Endothelial cell of umbilical vein (primary cell): ENCODE measurements at regions not wholly inside any gene's neighbourhood (a gene's known extent, or its start where the extent isn't known, plus 50 kb on each side); places are given as distances from the start of the nearest gene placed in this dataset.
"Not testable (repeated sequence)": the region's sequence is repeated elsewhere in the genome, so short reads cannot be mapped to it uniquely, and the experiment has no call there.

Experiments
- BruUV-seq: library from RNA; stranded (reverse); fragments of 400-500 nt; replicated peaks from 2 replicates; lab custom pipeline; 2021; lab: Mats Ljungman, UMichigan
- CTCF ChIA-PET: fragments of 300-600, 350-600 bp; sonication (Branson Sonifier 250); formaldehyde crosslinking; loops from one replicate; lab custom pipeline; 2021; ENCODE audit warnings: antibody characterized with exemption, inconsistent platforms; lab: Charles Lee
- POLR2A ChIA-PET: fragments of 300-600, 350-600 bp; sonication (Branson Sonifier 250); formaldehyde crosslinking; loops from one replicate; lab custom pipeline; 2021; ENCODE audit warnings: antibody characterized with exemption, inconsistent platforms; lab: Charles Lee
- DNase-seq: peaks from one replicate; pipeline ENCODE4 v3.0.0-alpha.2; 2011; ENCODE audit warnings: low read depth, low spot score
- FAIRE-seq: peaks from 2 replicates; lab custom pipeline; 2011; peaks lifted over from hg19 to GRCh38; lab: Jason Lieb, UNC
- H2AFZ ChIP-seq: 2 replicates; pipeline ENCODE4 v1.6.0; 2012; ENCODE audit warnings: low read depth, low read length, control low read depth, inconsistent platforms
- H3K27ac ChIP-seq: 2 replicates; pipeline ENCODE4 v1.5.1; 2011; ENCODE audit warnings: low read depth, mild to moderate bottlenecking, control low read depth, low read length, moderate library complexity; ENCODE audit not compliant: insufficient read depth
- H3K27me3 ChIP-seq, 2 experiments: 2 replicates each; pipeline versions ENCODE4 v1.6.0 to v1.6.1; 2011; ENCODE audit warnings: low read length in 2 of 2, mixed read lengths in 1 of 2; ENCODE audit not compliant: control insufficient read depth in 2 of 2, insufficient read depth in 2 of 2
- H3K36me3 ChIP-seq, 2 experiments: 2 replicates in 1 of 2; 3 replicates in 1 of 2; pipeline ENCODE4 v1.5.1; 2011; ENCODE audit warnings: low read length in 2 of 2, mild to moderate bottlenecking in 1 of 2, moderate library complexity in 1 of 2; ENCODE audit not compliant: control insufficient read depth in 2 of 2, insufficient read depth in 2 of 2; ENCODE audit errors: extremely low read depth in 1 of 2
- H3K4me1 ChIP-seq: 3 replicates; pipeline ENCODE4 v1.5.1; 2011; ENCODE audit warnings: mild to moderate bottlenecking, low read length; ENCODE audit not compliant: control insufficient read depth, insufficient read depth; ENCODE audit errors: extremely low read depth
- H3K4me2 ChIP-seq: 2 replicates; pipeline ENCODE4 v1.6.1; 2011; ENCODE audit warnings: low read length, control low read depth, mixed read lengths; ENCODE audit not compliant: insufficient read depth
- H3K4me3 ChIP-seq, 3 experiments: fragments of 200-600 bp in 1 of 3; sonication (generic), shearing (Covaris generic) in 1 of 3; replicated peaks in 1 of 3; 2 replicates each; pipeline ENCODE4 v1.5.1; 2011 to 2016; ENCODE audit warnings: control low read depth in 3 of 3, low read length in 3 of 3, mild to moderate bottlenecking in 2 of 3, inconsistent platforms in 1 of 3, low read depth in 1 of 3, moderate library complexity in 1 of 3; ENCODE audit not compliant: insufficient read depth in 1 of 3
- H3K79me2 ChIP-seq: 2 replicates; pipeline ENCODE4 v1.6.0; 2012; ENCODE audit warnings: low read length, inconsistent platforms; ENCODE audit not compliant: control insufficient read depth, insufficient read depth
- H3K9ac ChIP-seq: replicated peaks from 2 replicates; pipeline ENCODE3; 2011; ENCODE audit warnings: low read length, control low read depth; ENCODE audit not compliant: insufficient read depth; ENCODE audit errors: extremely low read depth
- H3K9me1 ChIP-seq: replicated peaks from 3 replicates; pipeline ENCODE4 v1.6.0; 2011; ENCODE audit warnings: mild to moderate bottlenecking, low read length; ENCODE audit not compliant: control insufficient read depth, insufficient read depth; ENCODE audit errors: extremely low read depth
- H3K9me3 ChIP-seq: replicated peaks from 2 replicates; pipeline ENCODE4 v1.5.1; 2012; ENCODE audit warnings: low read length, inconsistent platforms; ENCODE audit not compliant: control insufficient read depth, insufficient read depth
- H4K20me1 ChIP-seq: replicated peaks from 2 replicates; pipeline ENCODE3; 2011; ENCODE audit warnings: mild to moderate bottlenecking, low read length; ENCODE audit not compliant: control insufficient read depth, insufficient read depth; ENCODE audit errors: extremely low read depth
- CTCF ChIP-seq, 2 donors: IDR thresholded peaks; 1 replicate in 1 of 2; 2 replicates in 1 of 2; pipeline ENCODE4 v1.5.1; 2011; ENCODE audit warnings: low read length in 2 of 2, mild to moderate bottlenecking in 2 of 2, moderate library complexity in 2 of 2, control low read depth in 1 of 2, inconsistent platforms in 1 of 2, low read depth in 1 of 2; ENCODE audit not compliant: insufficient read depth in 1 of 2; ENCODE audit errors: extremely low read depth in 1 of 2
- EZH2 ChIP-seq: IDR thresholded peaks from 2 replicates; pipeline ENCODE4 v1.6.1; 2012; ENCODE audit warnings: borderline replicate concordance, low read depth, mild to moderate bottlenecking, moderate library complexity, low read length, inconsistent platforms; ENCODE audit not compliant: severe bottlenecking
- FOS ChIP-seq: IDR thresholded peaks from 2 replicates; pipeline ENCODE4 v1.6.1; 2011; ENCODE audit warnings: mild to moderate bottlenecking, low read length, moderate library complexity, borderline replicate concordance; ENCODE audit not compliant: insufficient read depth
- GATA2 ChIP-seq: IDR thresholded peaks from 2 replicates; pipeline ENCODE4 v1.7.0; 2011; ENCODE audit warnings: low read depth, mild to moderate bottlenecking, moderate library complexity, mixed read lengths, low read length; ENCODE audit not compliant: insufficient read length, insufficient read depth
- JUN ChIP-seq: IDR thresholded peaks from 2 replicates; pipeline ENCODE4 v1.6.1; 2011; ENCODE audit warnings: borderline replicate concordance, low read depth; ENCODE audit not compliant: insufficient read length, insufficient read depth
- MAX ChIP-seq: IDR thresholded peaks from 2 replicates; pipeline ENCODE4 v1.6.1; 2011; ENCODE audit not compliant: insufficient read depth, insufficient read length
- MYC ChIP-seq: IDR thresholded peaks from one replicate; pipeline ENCODE4 v1.6.1; 2011; ENCODE audit warnings: mild to moderate bottlenecking, low read depth, low read length
- POLR2A ChIP-seq: IDR thresholded peaks from 2 replicates; pipeline ENCODE4 v1.6.1; 2012; ENCODE audit warnings: low read depth, mild to moderate bottlenecking, control low read depth, low read length
- POLR2AphosphoS5 ChIP-seq: IDR thresholded peaks from 2 replicates; pipeline ENCODE4 v1.6.1; 2012; ENCODE audit warnings: low read depth, mild to moderate bottlenecking, control low read depth, low read length, moderate library complexity; ENCODE audit not compliant: insufficient read depth
- dilution Hi-C: fragments of 300-500 bp; cut with MboI; formaldehyde crosslinking; loops from one replicate; pipeline ENCODE4 v1.15.0; 2019; ENCODE audit warnings: low sequenced_read_pairs; ENCODE audit not compliant: extremely low pct_ligation_motif_present
- intact Hi-C: fragments of 100-400 bp; cut with micrococcal nuclease; formaldehyde crosslinking; loops from one replicate; pipeline ENCODE4 v1.10.0; 2022

- Histone ChIP-seq H3K4me1 (no peaks in the 10 kb centered on the region), H3K36me3 (no peaks in the 10 kb centered on the region), H3K27me3 (no peaks in the 10 kb centered on the region), H3K79me2 (no peaks in the 10 kb centered on the region), H3K27ac (no peak overlapping the region), H4K20me1 (no peaks in the 10 kb centered on the region), H3K9me3 (no peaks in the 10 kb centered on the region), H3K9me1 (no peaks in the 10 kb centered on the region), H3K4me2 (no peak overlapping the region), H2AFZ (no peak overlapping the region), H3K4me3 (no peak overlapping the region), H3K9ac (no peak overlapping the region)
- FAIRE-seq (no peak), DNase-seq (no peak)
- POLR2A ChIA-PET, result no interaction called here
- intact Hi-C loops (no loop called here), dilution Hi-C loops (no loop called here)
- TF ChIP-seq JUN, result no peak
- TF ChIP-seq EZH2, result no peak
- no peak for TF ChIP-seq FOS
- TF ChIP-seq POLR2A, result no peak
- TF ChIP-seq MYC, result no peak
- no peak for TF ChIP-seq MAX
- no peak for TF ChIP-seq GATA2
- no peak for TF ChIP-seq CTCF (IDR thresholded peaks at IDR 0.05; ENCODE audit: extremely low read depth in 1 of 2, insufficient read depth in 1 of 2, low read depth in 1 of 2, low read length in 2 of 2)
- TF ChIP-seq POLR2AphosphoS5, result no peak
- no TSS peak for BruUV-seq
- CTCF ChIA-PET, result no interaction called here
Measured at GRCh38 chr12:83931451-83931850, 981.1 kb downstream of the SLC6A15 start.

GRCh38 chr12:83929792-83930191 lies 982.8 kb downstream of the SLC6A15 start:
- H3K79me2 ChIP-seq, H3K27me3 ChIP-seq, H2AFZ ChIP-seq, H3K27ac ChIP-seq, BruUV-seq, H3K4me3 ChIP-seq, H3K36me3 ChIP-seq, DNase-seq, H3K9ac ChIP-seq, H3K9me1 ChIP-seq, H3K4me2 ChIP-seq, H3K4me1 ChIP-seq, CTCF ChIA-PET, H3K9me3 ChIP-seq, POLR2A ChIA-PET, H4K20me1 ChIP-seq, intact Hi-C loops, dilution Hi-C loops: not testable (repeated sequence)
- FAIRE-seq, result peak; percentile 62
